ENCODE measurements at regions not wholly inside any gene's neighbourhood (a gene's known extent, or its start where the extent isn't known, plus 50 kb on each side); places are given as distances from the start of the nearest gene placed in this dataset.

DNA sequence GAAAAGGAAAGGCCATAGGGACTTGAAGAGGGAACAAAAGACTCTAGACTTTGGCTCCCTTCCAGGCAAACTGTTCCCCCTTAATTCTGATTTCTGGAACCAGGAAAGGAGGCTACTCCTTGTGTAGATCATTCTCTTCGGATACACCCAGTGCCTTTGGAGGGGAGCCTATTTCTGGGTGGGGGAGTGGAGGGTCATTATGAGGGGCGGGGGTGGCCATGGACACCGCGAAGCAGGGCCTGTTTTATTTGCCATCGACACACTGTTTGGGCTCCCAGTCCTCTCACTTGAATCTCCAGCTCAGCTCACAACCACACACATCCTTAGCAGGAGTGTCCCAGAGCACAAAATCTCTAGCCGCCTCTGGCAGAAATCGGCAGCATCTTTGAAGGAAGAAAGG, 132.3 kb downstream of the PXDC1 start:
- no peak for TF ChIP-seq POLR2A (IDR thresholded peaks at IDR 0.05)
- no peak for TF ChIP-seq CTCF (IDR thresholded peaks at IDR 0.05)
- no peak for TF ChIP-seq POLR2AphosphoS5 (IDR thresholded peaks at IDR 0.05)

Measured in prostate gland (tissue), 2 donors.